ENCODE measurements at regions not wholly inside any gene's neighbourhood (a gene's known extent, or its start where the extent isn't known, plus 50 kb on each side); places are given as distances from the start of the nearest gene placed in this dataset.

- POLR2A ChIA-PET: no interaction called here
- Histone ChIP-seq H3K4me2 (ENCODE audit: control insufficient read depth, insufficient read depth) (no peak overlapping the region), H3K27ac (ENCODE audit: control insufficient read depth, insufficient read depth) (no peak overlapping the region), H3K36me3 (ENCODE audit: control insufficient read depth in 2 of 2, insufficient read depth in 2 of 2, low read length in 1 of 2) (no peaks in the 10 kb centered on the region), H2AFZ (ENCODE audit: control insufficient read depth, low read depth, low read length) (no peak overlapping the region), H3K4me3 (no peak overlapping the region), H3K79me2 (ENCODE audit: control insufficient read depth, insufficient read depth, low read length) (no peaks in the 10 kb centered on the region), H3K4me1 (ENCODE audit: control insufficient read depth, insufficient read depth, low read length) (no peaks in the 10 kb centered on the region), H3K27me3 (replicated peaks in 1 of 2; ENCODE audit: control insufficient read depth in 2 of 2, insufficient read depth in 2 of 2, low read length in 1 of 2) (no peaks in the 10 kb centered on the region; a peak in 4 of 4 replicates), H3K9me3 (replicated peaks; ENCODE audit: control insufficient read depth, insufficient read depth, low read length) (no peaks in the 10 kb centered on the region; the same call in 1 of the 3 replicates), H4K20me1 (ENCODE audit: control insufficient read depth, insufficient read depth) (no peaks in the 10 kb centered on the region), H3K9ac (ENCODE audit: control insufficient read depth, insufficient read depth, low read length) (no peak overlapping the region)
- TF ChIP-seq ELK1 (IDR thresholded peaks at IDR 0.05; ENCODE audit: low read depth, low read length): no peak
- no peak for TF ChIP-seq RCOR1 (conservative IDR thresholded peaks at IDR 0.05; ENCODE audit: low read depth, low read length)
- no peak for TF ChIP-seq CEBPZ (IDR thresholded peaks at IDR 0.05; ENCODE audit: low read depth, low read length)
- no peak for TF ChIP-seq TCF3 (IDR thresholded peaks at IDR 0.05; ENCODE audit: borderline replicate concordance, insufficient read depth, low read depth, low read length)
- TF ChIP-seq MYC (IDR thresholded peaks at IDR 0.05; ENCODE audit: insufficient read depth, insufficient read length, insufficient replicate concordance, low read length, severe bottlenecking): no peak
- TF ChIP-seq USF1 (IDR thresholded peaks at IDR 0.05; ENCODE audit: borderline replicate concordance, extremely low read length, insufficient read depth, low read depth, low read length): no peak
- TF ChIP-seq SIN3A (IDR thresholded peaks at IDR 0.05; ENCODE audit: low read depth, low read length): no peak
- TF ChIP-seq NR2F1 (conservative IDR thresholded peaks at IDR 0.05): no peak
- no peak for TF ChIP-seq TAF1 (IDR thresholded peaks at IDR 0.05; ENCODE audit: borderline replicate concordance, low read depth, low read length)
- no peak for TF ChIP-seq PBX3 (IDR thresholded peaks at IDR 0.05; ENCODE audit: insufficient replicate concordance, low read depth, low read length)
- TF ChIP-seq BMI1 (IDR thresholded peaks at IDR 0.05; ENCODE audit: borderline replicate concordance): no peak
- no TSS peak for BruUV-seq (replicated peaks)
- 39% methylated on average over 8 of the region's 8 CpGs for WGBS (ENCODE audit: insufficient coverage, insufficient replicate concordance, low lambda C conversion rate, missing lambda C conversion rate)
- ATAC-seq: no peak
- SMC1A ChIA-PET (ENCODE audit: uncharacterized antibody, unreplicated experiment): no interaction called here
- intact Hi-C loops (cut with micrococcal nuclease; ENCODE audit: unreplicated experiment): no loop called here
- DNase-seq (ENCODE audit: low read depth, low spot score): no peak
- in situ Hi-C loops (cut with MboI): no loop called here
- RAD21 ChIA-PET (ENCODE audit: unreplicated experiment): no interaction called here
- CTCF ChIA-PET: no interaction called here
- FAIRE-seq: no peak
Observed at GRCh38 chr6:1028723-1029122, 283.2 kb upstream of the FOXQ1 start.

Measured in GM12878 (cell line).